ENCODE measurements at regions not wholly inside any gene's neighbourhood (a gene's known extent, or its start where the extent isn't known, plus 50 kb on each side); places are given as distances from the start of the nearest gene placed in this dataset.

DNA sequence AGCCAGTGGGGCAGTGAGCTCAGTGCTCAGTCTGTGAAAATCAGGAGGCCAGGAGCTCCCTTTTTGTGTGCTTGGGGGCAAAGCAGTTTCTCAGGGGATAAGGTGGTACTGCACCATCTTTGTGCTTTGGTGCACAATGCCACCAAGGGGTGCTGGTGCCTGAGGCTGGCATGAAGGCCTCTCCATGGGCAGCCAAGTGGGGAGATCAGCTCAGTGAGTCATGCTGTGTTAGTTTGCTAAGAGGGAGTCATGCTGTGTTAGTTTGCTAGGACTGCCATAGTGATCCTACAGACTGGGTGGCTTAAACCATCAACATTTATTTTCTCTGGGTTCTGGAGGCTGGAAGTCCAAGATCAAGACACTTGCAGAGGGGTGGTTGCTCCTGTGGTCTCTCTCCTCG is 428.1 kb downstream of the PRDM2 start:
- no peak for DNase-seq (ENCODE audit: extremely low read depth in 1 of 2, low read depth in 1 of 2)

DNA sequence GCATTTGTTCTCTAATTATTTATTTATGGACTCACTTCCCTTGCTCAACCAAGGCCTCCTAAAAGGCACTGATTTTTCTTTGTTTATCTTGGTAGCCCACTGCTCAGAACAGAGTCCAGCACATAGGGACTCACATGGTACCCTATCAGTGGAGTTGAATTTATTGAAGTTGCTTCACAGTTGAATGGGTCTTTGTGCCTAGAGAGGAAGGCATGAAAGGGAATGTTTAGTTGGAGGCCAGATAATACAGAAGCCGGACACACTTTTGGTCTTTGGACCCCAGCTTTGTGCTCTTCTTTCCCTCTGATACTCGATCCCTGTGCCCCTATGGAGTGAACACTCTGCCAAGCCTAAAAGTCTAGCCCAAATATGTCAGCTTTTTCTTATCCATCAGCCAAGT is 429.0 kb downstream of the PRDM2 start:
- DNase-seq (ENCODE audit: extremely low read depth in 1 of 2, low read depth in 1 of 2): no peak

DNA sequence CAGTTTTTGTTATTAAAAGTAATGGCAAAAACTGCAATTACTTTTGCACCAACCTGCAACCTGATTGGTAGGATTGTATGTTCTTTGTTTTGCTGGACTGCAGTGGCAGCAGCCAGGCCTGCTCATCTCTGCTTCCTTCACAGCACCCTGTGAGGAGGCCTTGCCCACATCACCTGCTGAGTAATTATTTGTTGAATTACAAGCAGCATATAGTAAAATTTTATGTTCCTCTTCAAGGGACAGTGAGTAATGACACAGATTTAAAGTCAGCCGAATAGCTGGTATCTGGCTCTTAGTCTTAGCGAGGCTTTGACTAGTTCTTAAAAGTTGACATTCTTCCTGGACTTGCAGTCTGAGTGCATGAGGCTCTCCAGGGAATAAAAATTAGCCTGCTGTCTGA is 435.1 kb downstream of the PRDM2 start:
- DNase-seq (ENCODE audit: extremely low read depth in 1 of 2, low read depth in 1 of 2): no peak

DNA sequence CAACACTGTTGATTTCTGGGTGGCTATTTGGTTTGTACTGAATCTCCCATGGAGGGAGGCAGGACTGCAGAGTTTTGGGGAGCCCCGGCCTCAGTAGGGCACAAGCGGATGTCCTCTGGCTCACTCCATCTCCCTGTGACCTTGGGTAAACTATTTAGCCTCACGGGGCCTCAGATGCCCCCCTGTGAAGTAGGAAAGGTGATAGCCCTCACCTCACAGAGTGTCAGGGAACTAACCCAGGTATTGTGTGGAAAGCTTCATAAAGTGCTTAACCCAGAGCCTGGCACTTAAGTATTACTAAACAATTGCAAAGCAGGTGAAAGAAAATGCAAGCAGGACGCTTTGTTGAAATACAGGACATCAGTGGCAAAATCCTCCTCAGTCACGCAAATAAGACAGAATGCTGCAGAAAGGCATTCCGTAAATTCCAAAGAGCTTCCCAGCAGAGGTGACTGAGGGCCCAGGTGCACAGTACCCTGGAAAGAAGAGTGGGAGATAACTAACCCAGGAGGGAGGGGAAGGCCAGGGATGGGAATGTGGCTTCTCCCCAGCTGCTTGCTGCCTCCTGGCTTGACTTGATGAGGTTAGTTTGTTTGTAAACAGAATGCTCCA is 436.3 kb downstream of the PRDM2 start:
- no peak for DNase-seq (ENCODE audit: extremely low read depth in 1 of 2, low read depth in 1 of 2)

DNA sequence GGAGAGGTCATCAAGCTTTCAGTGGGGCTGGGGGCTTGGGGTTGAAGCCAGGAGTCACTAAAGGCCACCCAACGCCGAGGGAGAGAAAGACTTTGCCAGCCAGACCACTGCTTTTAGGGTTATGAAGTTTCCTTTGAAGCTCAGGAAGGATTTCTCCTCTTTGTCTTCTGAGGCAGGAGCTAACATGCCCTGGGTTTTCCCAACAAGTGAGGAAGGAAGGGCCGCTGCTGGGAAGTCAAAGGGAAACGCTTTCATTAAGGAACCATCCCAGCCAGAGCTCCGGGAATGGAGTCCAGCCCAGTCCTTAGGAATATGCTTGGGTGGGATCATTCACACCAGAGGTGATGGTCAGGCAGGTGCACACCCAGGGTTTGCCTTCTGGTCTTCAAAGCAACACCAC is 436.9 kb downstream of the PRDM2 start:
- DNase-seq (ENCODE audit: extremely low read depth in 1 of 2, low read depth in 1 of 2): no peak

DNA sequence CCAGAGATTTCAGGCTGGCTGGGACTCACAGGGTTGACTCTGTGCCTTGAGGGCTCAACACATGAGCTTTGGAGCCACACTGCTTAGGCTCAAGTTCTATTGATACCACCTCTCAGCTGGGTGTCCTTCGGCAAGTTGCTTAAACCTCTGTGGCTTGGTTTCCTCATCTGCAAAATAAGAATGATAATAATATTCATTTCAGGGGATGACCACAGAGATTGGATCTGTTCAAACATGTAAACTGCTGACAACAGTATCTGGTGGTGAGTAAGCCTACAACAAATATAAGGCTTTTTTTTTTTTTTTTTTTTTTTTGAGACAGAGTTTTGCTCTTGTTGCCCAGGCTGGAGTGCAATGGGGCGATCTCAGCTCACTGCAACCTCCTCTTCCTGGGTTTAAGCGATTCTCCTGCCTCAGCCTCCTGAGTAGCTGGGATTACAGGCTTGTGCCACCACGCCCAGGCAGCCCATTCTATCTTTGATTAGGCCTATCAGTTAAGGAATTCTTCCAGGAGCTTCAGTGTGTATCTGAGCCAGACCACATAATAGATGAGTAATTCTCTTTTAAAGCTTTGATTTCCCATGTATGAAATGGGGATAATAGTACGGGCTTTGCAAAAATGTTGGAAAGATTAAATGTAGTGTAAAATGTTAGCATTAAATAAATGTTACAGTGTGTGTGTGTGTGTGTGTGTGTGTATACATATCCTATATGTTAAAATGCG is 437.6 kb downstream of the PRDM2 start:
- DNase-seq (ENCODE audit: extremely low read depth in 1 of 2, low read depth in 1 of 2): no peak

DNA sequence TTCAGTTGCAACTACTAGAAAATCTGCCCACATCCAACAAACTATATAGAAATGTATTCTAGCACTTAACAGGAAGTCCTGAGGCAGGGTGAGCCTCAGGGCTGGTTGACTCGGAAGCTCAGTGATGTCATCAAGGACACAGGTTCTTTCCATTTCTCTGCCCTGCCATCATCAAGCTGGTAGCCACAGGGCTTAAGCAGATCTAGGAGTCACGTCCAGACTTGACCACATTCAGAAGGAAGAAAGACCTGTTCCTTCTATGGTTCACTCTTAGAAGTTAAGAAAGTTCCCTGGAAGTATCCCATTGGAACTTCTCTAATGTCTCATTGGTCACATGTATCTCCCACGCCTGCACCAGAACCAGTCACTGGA is 438.1 kb downstream of the PRDM2 start:
- no peak for DNase-seq (ENCODE audit: extremely low read depth in 1 of 2, low read depth in 1 of 2)

DNA sequence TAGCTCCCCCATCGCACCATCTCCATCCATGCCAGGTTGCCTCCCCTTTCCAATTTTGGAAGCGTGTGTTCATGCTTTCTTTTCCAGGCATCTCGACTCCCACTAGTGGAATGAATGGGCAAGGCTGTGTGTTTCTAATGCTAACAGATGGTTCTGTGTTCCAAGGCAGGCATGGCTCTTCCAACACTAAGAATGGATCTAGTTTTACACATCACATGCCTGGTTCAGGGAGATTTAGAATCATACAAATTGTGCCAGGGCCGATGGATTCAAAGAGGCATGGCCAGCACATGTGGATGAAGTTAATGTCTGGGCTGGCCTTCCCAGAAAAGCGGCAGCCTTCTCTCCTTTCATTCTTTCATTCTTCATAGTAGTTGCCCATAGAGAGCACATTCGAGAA is 438.7 kb downstream of the PRDM2 start:
- no peak for DNase-seq (ENCODE audit: extremely low read depth in 1 of 2, low read depth in 1 of 2)

DNA sequence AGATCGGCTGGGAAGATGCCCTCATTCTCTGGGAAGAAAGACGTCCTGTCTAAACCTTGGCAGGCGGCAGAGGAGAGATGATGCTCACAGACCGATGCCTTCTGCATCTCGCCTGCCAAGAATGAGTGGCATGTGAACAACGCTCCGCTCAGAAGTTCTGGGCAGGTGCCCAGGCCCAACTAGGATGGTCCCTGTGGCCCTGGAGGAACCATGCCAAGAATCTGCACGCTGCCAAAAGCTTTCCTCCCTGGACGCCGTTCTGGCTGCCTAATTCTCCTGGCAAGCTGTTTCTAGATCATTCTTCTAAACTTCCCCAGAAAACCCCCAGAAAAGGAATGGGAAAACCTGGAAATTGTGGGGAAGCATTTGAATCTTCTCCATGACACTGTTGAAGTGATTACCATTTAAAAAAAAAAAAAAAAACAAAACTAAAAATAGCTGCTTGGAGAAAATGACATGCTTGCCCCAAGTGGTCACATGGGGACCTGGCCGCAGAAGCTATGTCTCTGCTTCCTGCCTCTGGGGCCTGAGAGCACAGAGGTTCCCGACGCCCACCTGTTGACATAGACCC is 440.9 kb downstream of the PRDM2 start:
- DNase-seq (ENCODE audit: extremely low read depth in 1 of 2, low read depth in 1 of 2): no peak

DNA sequence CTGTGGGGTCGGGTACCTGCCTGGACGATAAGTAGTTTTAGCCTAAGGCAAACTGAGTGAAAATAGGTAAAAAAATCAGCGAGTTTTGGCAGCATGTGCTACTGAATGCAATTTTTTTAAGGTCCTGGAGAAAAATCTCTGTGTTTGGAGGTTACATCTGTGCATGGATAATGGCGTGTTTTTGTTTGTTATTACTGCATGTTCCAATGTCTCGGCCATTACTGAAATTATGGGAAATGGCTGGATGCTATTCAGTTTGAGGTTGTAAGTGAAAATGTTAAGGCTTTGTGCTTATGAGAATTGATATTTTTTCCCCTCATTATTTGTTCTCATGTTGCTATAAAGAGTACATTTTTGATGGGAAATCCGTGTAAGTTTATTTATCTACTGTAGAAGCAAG is 441.7 kb downstream of the PRDM2 start:
- DNase-seq (ENCODE audit: extremely low read depth in 1 of 2, low read depth in 1 of 2): no peak

DNA sequence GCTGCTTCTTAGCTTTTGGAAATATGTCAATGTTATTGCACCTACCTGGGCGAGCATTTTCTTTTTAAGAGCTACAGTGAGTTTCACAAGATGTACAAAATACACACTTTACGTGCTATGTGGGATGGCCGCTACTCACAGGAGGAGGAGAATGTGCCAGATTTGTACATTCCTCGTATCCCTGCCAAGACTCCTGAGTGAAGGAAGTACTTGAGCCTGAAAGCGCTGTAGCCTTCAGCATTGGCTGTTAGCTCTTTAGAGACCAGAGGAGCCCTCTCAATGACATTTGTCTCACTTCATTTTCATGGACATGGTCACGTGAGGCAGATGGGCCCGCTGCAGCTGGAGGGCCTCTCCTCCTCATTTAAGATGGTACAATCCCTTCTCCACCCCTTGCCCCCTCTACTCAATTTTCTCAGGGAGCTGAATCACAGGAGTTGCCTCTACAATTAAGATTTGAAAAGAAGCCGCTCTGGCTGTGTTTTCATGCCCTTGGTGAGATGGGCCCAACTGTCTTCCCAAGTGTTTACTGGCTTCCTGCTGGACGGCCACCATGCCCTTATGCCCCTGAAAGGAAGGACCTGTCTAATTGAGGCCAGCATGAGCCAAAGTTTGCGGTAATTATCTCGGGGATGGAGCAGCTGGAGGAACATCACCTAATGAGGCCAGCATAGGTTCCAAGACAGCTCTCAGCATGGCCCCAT is 442.6 kb downstream of the PRDM2 start:
- DNase-seq (ENCODE audit: extremely low read depth in 1 of 2, low read depth in 1 of 2): no peak

DNA sequence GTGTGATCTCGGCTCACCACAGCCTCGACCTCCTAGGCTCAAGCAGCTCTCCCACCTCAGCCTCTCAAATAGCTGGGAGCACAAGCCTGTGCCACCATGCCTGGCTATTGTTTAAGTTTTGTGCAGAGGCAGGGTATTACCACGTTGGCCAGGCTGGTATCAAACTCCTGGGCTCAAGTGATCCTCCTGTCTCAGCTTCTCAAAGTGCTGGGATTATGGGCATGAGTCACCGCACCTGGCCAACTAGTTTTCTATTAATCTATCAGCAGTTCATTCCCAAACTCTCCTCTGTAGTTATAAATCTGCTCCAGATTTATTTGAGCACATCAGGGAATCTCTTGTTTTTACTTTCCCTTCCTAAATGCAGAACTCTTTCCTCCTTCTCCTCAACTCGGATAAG is 443.8 kb downstream of the PRDM2 start:
- no peak for DNase-seq (ENCODE audit: extremely low read depth in 1 of 2, low read depth in 1 of 2)

DNA sequence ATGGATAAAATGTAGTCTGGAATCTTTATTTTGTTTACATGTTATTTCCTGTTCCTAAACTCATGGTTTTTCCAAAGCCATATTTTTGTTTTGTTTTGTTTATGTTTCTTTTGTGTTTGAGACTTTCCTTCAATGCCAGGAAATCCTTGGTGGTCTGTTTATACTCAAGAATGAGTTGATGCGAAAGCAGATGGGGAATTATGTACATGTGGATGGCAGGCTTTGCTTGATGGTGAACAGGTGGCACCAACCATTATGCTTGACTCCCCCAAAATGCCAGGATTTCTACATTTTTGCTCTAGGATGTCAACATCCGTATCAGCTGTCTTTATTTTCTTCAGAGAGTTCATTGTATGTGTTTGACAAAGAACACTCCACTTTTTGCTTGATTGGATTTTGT is 448.5 kb downstream of the PRDM2 start:
- no peak for DNase-seq (ENCODE audit: extremely low read depth in 1 of 2, low read depth in 1 of 2)

DNA sequence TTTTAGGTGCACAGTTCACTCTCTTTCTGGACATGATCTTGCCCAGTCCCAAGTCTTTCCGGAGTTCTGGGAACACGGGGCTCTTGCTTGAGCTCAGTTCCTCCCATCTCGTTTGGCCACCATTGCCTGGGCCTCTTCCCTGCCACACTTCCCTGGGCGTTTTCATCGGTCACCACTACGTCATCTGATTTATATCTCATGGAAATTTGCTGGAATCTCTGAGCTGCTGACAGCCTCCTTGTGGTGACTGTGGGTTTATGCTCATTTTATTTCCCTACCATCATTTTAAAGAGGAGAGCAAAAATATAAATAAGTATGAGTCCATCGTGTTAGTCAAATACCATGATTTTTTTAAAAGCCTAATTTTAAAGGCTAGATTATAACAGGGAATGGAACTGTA is 449.1 kb upstream of the KAZN start:
- DNase-seq (ENCODE audit: extremely low read depth in 1 of 2, low read depth in 1 of 2): no peak

DNA sequence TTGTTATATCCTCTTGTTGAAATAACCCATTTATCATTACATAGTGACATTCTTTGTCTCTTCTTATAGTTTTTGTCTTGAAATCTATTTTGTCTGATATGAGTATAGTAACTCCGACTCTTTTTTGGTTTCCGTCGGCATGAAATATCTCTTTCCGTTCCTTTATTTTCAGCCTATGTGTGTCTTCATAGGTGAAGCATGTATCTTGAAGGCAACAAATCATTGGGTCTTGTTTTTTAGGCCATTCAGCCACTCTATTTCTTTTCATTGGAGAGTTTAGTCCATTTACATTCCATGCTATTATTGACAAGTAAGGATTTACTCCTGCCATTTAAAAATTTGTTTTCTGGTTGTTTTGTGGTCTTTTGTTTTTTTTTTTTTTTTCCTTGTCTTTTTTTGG is 441.9 kb upstream of the KAZN start:
- DNase-seq (ENCODE audit: extremely low read depth in 1 of 2, low read depth in 1 of 2): no peak

DNA sequence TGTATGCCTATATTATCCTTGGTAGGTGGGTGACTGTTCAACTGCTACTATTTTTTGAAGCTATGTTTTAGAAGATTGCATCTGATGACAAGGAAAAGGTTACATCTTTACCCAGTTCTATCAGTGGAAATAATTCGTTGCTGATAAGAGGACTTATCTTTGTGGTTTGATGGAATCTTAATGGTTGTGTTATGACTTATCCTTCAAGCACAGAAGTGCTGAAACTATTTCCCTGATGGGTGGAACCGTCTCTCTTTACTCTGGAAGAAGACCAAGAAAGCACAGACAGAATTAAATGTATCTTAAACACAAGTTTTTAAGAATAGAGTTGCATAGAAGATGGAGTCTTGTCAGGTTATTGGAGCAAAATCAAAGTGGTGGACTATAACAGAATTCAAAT is 437.7 kb upstream of the KAZN start:
- no peak for DNase-seq (ENCODE audit: extremely low read depth in 1 of 2, low read depth in 1 of 2)

DNA sequence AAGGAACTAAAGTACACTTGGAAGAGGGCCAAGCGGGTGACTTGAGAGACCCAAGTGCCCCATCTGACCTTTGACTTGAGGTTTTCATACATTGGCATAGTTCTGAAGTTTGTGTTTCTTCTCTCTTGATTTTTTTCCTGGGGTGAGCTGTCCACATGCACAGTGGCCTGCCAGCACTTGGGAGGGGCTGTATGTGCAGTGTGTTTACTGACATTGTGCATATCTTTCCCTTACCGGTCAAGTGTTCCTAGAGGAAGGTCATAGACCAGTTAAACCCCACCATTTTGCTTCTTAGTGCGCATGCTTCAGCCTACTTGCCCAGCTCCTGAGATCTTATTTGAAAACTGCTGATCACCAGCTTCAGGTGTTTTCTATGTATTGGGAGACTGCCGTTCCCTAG is 435.2 kb upstream of the KAZN start:
- no peak for DNase-seq (ENCODE audit: extremely low read depth in 1 of 2, low read depth in 1 of 2)

DNA sequence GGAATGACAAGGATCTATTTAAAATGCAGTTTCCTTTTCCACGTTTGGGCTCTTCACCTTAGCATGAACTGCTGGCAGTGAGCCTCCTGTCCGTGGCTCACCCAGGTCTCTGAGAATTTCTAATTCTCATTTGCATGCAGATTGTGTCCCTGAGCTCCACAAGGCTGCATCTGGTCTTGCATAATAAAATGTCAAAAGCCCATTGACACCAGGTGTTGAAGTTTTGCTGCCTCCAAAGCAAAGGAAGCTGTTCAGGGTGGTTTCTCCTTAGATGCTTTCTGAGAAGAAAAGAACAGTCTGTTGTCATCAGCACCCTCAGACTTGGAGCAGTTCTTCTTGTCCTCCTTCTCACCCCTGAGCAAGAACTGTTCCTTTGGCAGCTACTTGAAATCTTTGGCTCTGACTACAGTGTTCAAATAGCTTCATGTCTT is 433.1 kb upstream of the KAZN start:
- DNase-seq (ENCODE audit: extremely low read depth in 1 of 2, low read depth in 1 of 2): no peak

DNA sequence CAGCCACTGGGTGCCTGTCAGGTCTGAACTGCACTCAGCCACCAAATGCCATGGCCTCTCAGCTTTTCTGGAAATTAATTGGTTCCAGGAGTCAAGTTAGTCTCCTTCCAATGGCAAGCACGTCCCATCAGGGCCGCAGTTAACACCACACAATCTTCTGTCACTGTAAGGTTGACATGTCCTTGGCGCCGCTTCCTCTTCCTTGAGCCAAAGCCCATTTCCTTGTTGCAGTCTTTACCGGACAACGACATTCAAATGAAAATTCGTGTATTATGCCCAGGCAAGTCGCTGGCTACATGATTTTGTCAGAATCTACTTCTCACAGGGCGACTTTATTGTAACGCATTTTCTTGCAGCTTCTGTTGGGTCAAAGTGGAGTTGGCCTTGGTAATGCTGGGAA is 430.6 kb upstream of the KAZN start:
- DNase-seq (ENCODE audit: extremely low read depth in 1 of 2, low read depth in 1 of 2): no peak

DNA sequence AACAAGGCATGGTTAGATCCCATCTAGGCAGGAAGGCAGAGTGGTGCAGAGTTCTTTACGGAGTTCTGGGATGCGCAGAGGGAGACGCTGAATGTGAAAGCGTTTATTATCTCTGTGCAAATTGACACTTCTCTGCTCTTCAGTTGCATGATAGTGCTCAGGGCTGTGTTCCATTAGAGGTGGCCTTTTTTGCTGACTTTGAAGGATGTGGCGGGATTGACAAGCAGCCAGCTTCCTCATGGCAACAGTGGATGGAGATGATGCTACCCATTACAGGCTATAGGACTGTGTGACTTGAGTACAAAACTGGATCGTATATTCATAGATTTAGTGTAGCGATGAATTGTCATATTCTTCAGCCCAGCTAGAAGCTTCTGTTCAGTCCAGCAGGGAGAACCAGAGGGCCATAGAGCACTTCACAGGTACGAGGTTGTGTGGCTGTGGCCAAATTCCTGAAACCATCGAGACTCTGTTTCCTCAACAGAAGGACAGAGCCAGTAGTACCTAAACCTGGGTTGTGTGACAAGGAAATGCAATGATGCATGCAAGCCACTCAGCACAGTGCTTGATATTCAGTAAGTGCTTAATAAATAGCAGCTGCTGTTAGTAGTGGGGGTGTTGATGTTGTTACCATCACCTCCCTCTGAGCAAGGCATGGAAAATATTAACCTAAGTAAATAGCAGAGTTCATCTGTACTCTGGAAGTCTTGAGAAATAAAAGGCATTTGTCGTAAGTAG is 430.0 kb upstream of the KAZN start:
- no peak for DNase-seq (ENCODE audit: extremely low read depth in 1 of 2, low read depth in 1 of 2)

DNA sequence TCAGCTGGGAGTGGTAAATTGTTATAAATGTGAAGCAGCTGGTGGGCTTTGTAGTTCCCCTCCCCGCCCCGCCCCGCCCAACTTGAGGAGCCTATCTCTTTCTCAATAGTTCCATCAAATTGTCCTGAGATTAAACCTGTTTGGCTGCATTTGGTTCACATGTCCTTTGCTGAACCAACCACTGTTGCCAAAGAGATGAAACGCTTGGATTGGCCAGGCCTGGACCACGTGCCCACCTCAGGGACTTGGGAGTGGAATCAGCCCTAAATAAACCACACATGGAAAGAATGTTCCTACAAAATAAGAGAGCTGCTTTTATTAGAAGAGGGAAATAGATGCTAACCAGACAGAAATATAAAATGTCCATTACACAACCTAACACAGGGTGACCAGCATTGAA is 424.9 kb upstream of the KAZN start:
- DNase-seq (ENCODE audit: extremely low read depth in 1 of 2, low read depth in 1 of 2): no peak

All from activated CD8-positive, alpha-beta memory T cell treated with anti-CD3 and anti-CD28 coated beads for 1 hour (primary cell).